ENCODE measurements at regions not wholly inside any gene's neighbourhood (a gene's known extent, or its start where the extent isn't known, plus 50 kb on each side); places are given as distances from the start of the nearest gene placed in this dataset.
"Not testable (repeated sequence)": the region's sequence is repeated elsewhere in the genome, so short reads cannot be mapped to it uniquely, and the experiment has no call there.

DNA sequence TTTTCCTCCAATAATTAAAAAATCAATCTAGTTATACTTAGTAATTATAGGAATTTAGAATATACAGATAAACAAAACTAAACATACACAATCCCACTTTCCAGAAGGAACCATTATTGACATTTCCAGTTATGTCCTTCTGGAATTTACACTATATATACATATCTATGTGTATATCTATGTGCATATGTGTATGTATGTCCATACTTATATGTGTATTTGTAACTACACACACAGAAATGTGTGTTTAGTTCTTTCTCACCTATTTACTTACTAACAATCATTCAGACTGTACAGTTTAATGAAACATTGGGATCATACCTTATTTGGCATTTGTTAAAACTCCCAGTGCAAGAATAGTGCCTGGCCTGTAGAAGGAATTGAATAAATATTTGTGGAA lies 126.4 kb downstream of the FHIP1A start:
- H3K4me3 ChIP-seq (ENCODE audit: low read depth, poor library complexity, severe bottlenecking), result no peak overlapping the region
- intact Hi-C loops (cut with DNase I; ENCODE audit: low total_unique reads), result no loop called here
- no peak for DNase-seq (ENCODE audit: low spot score in 2 of 2)
- no peak for TF ChIP-seq POLR2A (IDR thresholded peaks at IDR 0.05)
- TF ChIP-seq, protein P1, sequence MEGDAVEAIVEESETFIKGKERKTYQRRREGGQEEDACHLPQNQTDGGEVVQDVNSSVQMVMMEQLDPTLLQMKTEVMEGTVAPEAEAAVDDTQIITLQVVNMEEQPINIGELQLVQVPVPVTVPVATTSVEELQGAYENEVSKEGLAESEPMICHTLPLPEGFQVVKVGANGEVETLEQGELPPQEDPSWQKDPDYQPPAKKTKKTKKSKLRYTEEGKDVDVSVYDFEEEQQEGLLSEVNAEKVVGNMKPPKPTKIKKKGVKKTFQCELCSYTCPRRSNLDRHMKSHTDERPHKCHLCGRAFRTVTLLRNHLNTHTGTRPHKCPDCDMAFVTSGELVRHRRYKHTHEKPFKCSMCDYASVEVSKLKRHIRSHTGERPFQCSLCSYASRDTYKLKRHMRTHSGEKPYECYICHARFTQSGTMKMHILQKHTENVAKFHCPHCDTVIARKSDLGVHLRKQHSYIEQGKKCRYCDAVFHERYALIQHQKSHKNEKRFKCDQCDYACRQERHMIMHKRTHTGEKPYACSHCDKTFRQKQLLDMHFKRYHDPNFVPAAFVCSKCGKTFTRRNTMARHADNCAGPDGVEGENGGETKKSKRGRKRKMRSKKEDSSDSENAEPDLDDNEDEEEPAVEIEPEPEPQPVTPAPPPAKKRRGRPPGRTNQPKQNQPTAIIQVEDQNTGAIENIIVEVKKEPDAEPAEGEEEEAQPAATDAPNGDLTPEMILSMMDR (IDR thresholded peaks at IDR 0.05), result no peak

DNA sequence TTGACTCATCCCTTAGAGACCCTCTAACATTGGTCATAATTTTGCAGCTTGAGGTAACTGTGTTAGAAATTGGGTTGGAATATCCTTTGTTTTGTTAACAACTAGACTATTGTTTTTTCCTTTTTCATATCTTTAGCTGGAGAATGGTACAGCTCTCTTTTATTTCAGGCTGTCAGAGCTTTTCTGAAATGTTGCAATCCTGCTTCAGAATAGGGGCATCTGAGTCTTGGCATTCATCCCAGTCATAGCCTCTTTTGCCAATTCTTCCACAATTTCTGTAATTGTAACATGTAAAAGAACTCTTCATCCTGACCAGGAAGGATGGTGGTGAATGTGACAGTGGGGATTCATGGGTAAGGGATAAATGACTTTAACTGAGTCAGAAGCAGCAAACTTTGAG lies 128.7 kb downstream of the FHIP1A start:
- intact Hi-C loops (cut with DNase I; ENCODE audit: low total_unique reads), result no loop called here
- DNase-seq (ENCODE audit: low spot score in 2 of 2), result no peak
- no peak for TF ChIP-seq POLR2A (IDR thresholded peaks at IDR 0.05)
- TF ChIP-seq, protein P1 (IDR thresholded peaks at IDR 0.05), result no peak
- no peak overlapping the region for H3K4me3 ChIP-seq (ENCODE audit: low read depth, poor library complexity, severe bottlenecking)

DNA sequence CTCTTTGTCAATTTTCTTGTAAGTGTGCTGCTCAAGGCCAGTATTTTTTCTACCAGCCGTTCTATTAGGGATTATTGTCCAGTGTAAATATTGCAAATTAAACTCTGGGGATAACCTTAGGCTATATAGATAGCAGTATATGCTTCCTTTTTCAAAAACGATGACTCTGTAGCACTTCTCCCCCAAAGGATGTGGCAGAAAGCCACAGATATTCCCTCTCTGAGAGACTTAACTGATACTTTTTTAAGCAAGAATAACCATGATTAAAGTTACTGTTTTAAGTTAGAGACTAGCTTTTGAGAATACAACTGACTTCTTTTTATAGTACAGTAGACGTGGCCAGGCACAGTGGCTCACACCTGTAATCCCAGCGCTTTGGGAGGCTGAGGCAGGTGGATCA lies 130.0 kb downstream of the FHIP1A start:
- TF ChIP-seq, protein P1 (IDR thresholded peaks at IDR 0.05), result no peak
- intact Hi-C loops (cut with DNase I; ENCODE audit: low total_unique reads), result no loop called here
- H3K4me3 ChIP-seq (ENCODE audit: low read depth, poor library complexity, severe bottlenecking), result no peak overlapping the region
- 67% methylated on average over 4 of the region's 4 CpGs for WGBS, 2 donors
- no peak for DNase-seq (ENCODE audit: low spot score in 2 of 2)

DNA sequence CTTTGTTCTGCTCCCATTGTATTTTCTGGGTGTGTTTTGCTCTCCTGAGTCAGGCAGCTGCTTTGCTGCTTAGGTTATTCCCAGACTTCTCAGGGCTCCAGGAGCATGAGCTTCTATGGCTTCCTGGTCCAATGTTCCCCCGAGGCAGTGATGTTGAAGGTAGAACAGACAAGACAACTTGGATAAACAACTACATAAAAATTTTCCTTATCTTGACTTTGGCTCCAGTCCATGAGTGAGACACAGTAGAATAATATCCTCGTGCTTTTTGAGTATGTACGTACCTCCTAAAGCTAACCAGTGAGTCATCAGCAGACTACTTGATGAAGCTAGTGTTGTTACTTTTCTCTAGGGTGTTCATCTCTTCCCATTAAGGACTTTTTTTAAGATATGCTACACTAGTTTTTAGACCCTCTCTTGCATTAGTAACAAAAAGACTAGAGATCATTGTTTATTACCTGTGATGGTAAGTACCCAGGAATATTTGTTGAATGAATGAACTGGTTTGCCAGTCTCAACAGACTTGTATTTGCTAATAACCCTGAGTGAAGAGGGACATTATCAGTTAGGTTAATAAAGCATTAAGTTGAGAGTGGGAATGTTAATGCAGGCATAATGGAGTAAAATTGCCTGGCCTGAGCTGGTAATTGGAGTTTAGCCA lies 131.9 kb downstream of the FHIP1A start:
- H3K4me3 ChIP-seq (ENCODE audit: low read depth, poor library complexity, severe bottlenecking), result no peak overlapping the region
- 29 to 43% methylated on average over 3 of the region's 3 CpGs for WGBS, 2 donors
- peak in 1 of 2 donors; percentile 65 for DNase-seq (ENCODE audit: low spot score in 2 of 2)
- TF ChIP-seq POLR2A (IDR thresholded peaks at IDR 0.05), result no peak
- TF ChIP-seq, protein P1 (IDR thresholded peaks at IDR 0.05), result no peak
- intact Hi-C loops (cut with DNase I; ENCODE audit: low total_unique reads), result no loop called here

DNA sequence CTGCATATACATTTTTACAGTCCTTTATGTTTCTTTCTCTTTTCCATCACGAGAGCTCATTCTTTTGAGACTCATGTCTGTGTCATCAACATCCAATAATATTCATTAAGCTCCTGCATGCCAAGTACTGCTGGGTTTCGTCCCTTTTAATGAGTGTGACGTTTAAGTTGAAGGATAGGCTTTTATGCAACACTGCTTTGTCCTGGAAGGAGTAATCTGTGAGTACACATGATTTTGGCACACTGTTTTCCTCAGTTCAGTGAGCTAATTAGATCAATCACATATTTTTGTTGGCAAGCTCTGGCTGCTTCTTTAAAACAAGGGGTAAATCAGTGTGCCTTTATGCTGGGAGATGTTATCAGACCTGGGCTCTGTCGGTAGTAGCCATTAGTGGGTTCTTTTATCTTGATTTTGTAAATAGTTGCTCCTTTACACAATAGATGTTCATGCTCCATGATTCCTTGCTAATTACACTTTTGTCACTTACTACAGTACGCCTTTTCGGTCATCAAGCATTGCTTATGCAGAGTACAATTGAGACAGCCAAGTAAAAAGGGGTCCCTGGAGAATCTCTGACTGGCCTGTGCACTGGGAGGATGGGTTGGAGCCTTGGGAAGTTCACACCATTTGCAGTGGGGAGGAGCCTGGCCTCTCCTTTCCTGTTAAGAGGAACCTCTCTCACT lies 132.6 kb downstream of the FHIP1A start:
- DNase-seq (ENCODE audit: low spot score in 2 of 2), result peak in 1 of 2 donors; percentile 24
- H3K4me3 ChIP-seq (ENCODE audit: low read depth, poor library complexity, severe bottlenecking), result no peak overlapping the region
- 19 to 29% methylated on average over 6 of the region's 6 CpGs for WGBS, 2 donors
- TF ChIP-seq, protein P1 (IDR thresholded peaks at IDR 0.05), result no peak
- no peak for TF ChIP-seq POLR2A (IDR thresholded peaks at IDR 0.05)
- intact Hi-C loops (cut with DNase I; ENCODE audit: low total_unique reads), result no loop called here

DNA sequence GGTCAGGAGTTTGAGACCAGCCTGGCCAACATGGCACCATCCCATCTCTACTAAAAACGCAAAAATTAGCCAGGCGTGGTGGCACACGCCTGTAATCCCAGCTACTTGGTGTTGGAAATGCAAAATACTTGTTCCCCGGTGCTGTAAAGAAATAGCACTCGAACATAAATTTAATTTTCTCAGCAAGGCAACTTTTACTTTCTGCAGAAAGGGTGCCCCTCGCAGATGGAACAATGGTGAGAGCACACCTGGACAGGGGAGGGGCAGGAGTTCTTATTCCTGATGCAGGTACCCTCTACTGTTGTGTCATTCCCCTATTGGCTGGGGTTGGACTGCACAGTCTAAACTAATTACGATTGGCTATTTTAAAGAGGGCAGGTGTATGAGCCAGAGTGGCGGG lies 139.7 kb downstream of the FHIP1A start:
- WGBS, 2 donors, result 84 to 95% methylated on average over 8 of the region's 8 CpGs
- intact Hi-C loops (cut with DNase I; ENCODE audit: low total_unique reads), result no loop called here
- TF ChIP-seq, protein P1 (IDR thresholded peaks at IDR 0.05), result no peak
- no peak for TF ChIP-seq POLR2A (IDR thresholded peaks at IDR 0.05)
- no peak overlapping the region for H3K4me3 ChIP-seq (ENCODE audit: low read depth, poor library complexity, severe bottlenecking)
- DNase-seq (ENCODE audit: low spot score in 2 of 2), result no peak

DNA sequence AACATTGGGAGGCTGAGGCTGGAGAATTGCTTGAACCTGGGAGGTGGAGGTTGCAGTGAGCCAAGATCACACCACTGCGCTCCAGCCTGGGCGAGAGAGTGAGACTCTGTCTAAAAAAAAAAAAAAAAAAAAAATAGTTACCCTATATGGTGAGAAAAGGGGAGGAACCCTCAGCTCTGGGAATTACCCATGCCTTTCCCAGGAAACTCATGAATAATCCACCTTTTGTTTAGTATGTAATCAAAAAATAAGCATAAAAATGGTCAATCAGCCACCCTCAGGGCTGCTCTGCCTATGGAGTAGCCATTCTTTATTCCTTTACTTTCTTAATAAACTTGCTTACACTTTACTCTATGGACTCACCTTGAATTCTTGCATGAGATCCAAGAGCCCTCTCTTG lies 140.4 kb downstream of the FHIP1A start:
- H3K4me3 ChIP-seq (ENCODE audit: low read depth, poor library complexity, severe bottlenecking); intact Hi-C loops (cut with DNase I; ENCODE audit: low total_unique reads); DNase-seq (ENCODE audit: low spot score in 2 of 2): not testable (repeated sequence)
- 96 to 98% methylated on average over 2 of the region's 2 CpGs for WGBS, 2 donors

Measured in lower leg skin (tissue), 4 donors.